Panc1 (cell line): ENCODE measurements at regions not wholly inside any gene's neighbourhood (a gene's known extent, or its start where the extent isn't known, plus 50 kb on each side); places are given as distances from the start of the nearest gene placed in this dataset.

Source experiments
- POLR2AphosphoS5 ChIP-seq: IDR thresholded peaks from 2 replicates; pipeline ENCODE4 v1.6.1; 2012; ENCODE audit warnings: mild to moderate bottlenecking, low read depth, low read length, moderate library complexity
- REST ChIP-seq, 2 experiments: IDR thresholded peaks; 2 replicates each; pipeline ENCODE4 v1.6.1; 2011 to 2012; ENCODE audit warnings: low read depth in 2 of 2, control low read depth in 1 of 2, low read length in 1 of 2, mild to moderate bottlenecking in 1 of 2, moderate library complexity in 1 of 2; ENCODE audit not compliant: insufficient read depth in 1 of 2
- SIN3A ChIP-seq: IDR thresholded peaks from 2 replicates; pipeline ENCODE4 v1.6.1; 2012; ENCODE audit warnings: low read depth, mild to moderate bottlenecking, low read length, moderate library complexity, borderline replicate concordance; ENCODE audit not compliant: insufficient read depth
- TCF7L2 ChIP-seq: IDR thresholded peaks from 2 replicates; pipeline ENCODE4 v1.6.1; 2011; ENCODE audit warnings: mild to moderate bottlenecking, low read depth, low read length, inconsistent platforms
- TF ChIP-seq, protein P1 (sequence below): fragments of 450-650 bp; IDR thresholded peaks from 2 replicates; pipeline ENCODE4 v1.5.1; 2017; ENCODE audit warnings: mild to moderate bottlenecking

GRCh38 chr2:196365145-196365544, 193.8 kb upstream of the STK17B start:
- TF ChIP-seq, protein P1, sequence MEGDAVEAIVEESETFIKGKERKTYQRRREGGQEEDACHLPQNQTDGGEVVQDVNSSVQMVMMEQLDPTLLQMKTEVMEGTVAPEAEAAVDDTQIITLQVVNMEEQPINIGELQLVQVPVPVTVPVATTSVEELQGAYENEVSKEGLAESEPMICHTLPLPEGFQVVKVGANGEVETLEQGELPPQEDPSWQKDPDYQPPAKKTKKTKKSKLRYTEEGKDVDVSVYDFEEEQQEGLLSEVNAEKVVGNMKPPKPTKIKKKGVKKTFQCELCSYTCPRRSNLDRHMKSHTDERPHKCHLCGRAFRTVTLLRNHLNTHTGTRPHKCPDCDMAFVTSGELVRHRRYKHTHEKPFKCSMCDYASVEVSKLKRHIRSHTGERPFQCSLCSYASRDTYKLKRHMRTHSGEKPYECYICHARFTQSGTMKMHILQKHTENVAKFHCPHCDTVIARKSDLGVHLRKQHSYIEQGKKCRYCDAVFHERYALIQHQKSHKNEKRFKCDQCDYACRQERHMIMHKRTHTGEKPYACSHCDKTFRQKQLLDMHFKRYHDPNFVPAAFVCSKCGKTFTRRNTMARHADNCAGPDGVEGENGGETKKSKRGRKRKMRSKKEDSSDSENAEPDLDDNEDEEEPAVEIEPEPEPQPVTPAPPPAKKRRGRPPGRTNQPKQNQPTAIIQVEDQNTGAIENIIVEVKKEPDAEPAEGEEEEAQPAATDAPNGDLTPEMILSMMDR, result no peak
- TF ChIP-seq SIN3A (no peak), POLR2AphosphoS5 (no peak), REST (IDR thresholded peaks at IDR 0.05; ENCODE audit: insufficient read depth in 1 of 2, low read depth in 2 of 2, low read length in 1 of 2) (no peak), TCF7L2 (no peak)
